GM13976 (cell line): ENCODE measurements at regions not wholly inside any gene's neighbourhood (a gene's known extent, or its start where the extent isn't known, plus 50 kb on each side); places are given as distances from the start of the nearest gene placed in this dataset.
"Not testable (repeated sequence)": the region's sequence is repeated elsewhere in the genome, so short reads cannot be mapped to it uniquely, and the experiment has no call there.

Experiments
- DNase-seq: peaks from one replicate; pipeline ENCODE4 v3.0.0; 2012; ENCODE audit warnings: low spot score
- in situ Hi-C: fragments of 300-500 bp; cut with MboI; formaldehyde crosslinking; loops from one replicate; pipeline ENCODE4 v1.12.0; 2022; ENCODE audit warnings: low sequenced_read_pairs, mixed read lengths, inconsistent platforms; ENCODE audit not compliant: unreplicated experiment
- TF ChIP-seq, protein P1 (sequence below): IDR thresholded peaks from 2 replicates; pipeline ENCODE4 v1.5.1; 2012; ENCODE audit warnings: borderline replicate concordance, mild to moderate bottlenecking; ENCODE audit not compliant: insufficient read depth; ENCODE audit errors: extremely low read depth, missing control alignments, control extremely low read depth

DNA sequence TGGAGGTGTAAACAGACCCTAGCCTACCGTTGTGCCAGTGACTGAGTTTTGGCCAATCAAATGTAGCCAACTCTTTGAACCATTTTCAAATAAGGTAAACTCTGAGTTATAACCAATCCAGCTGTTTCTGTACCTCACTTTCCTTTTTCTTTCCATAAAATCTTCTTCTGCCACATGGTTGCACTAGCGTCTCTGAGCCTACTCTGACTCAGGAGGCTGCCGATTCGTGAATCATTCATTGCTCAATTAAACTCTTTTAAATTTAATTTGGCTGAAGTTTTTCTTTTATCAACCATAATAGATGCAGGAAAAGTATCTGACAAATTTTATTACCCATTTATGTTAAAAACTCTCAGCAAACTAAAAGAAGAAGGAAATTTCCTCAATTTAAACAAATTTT, 111.5 kb upstream of the LYPLAL1 start:
- TF ChIP-seq, protein P1, sequence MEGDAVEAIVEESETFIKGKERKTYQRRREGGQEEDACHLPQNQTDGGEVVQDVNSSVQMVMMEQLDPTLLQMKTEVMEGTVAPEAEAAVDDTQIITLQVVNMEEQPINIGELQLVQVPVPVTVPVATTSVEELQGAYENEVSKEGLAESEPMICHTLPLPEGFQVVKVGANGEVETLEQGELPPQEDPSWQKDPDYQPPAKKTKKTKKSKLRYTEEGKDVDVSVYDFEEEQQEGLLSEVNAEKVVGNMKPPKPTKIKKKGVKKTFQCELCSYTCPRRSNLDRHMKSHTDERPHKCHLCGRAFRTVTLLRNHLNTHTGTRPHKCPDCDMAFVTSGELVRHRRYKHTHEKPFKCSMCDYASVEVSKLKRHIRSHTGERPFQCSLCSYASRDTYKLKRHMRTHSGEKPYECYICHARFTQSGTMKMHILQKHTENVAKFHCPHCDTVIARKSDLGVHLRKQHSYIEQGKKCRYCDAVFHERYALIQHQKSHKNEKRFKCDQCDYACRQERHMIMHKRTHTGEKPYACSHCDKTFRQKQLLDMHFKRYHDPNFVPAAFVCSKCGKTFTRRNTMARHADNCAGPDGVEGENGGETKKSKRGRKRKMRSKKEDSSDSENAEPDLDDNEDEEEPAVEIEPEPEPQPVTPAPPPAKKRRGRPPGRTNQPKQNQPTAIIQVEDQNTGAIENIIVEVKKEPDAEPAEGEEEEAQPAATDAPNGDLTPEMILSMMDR = no peak
- in situ Hi-C loops = no loop called here
- no peak for DNase-seq

DNA sequence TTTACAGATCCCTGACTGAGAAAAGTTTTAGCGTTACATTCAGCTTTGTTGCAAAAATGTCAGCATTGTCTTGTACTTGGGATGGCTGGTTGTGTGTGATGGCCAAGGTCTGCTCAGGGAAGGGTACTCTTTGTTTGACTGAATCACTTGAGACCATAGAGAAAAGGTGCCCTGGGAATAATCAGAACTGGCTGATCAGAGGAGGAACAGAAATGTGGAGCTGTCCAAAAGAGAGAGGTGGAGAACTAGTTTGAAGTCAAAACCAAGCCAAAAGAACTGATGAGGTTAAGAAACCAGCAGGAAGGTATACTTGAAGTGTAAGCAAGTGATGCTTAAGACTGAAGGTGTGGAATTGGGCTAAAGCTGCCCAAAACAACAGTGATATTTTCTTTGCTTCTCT, 107.6 kb upstream of the LYPLAL1 start:
- DNase-seq = no peak
- TF ChIP-seq, protein P1 = no peak
- in situ Hi-C loops = no loop called here

DNA sequence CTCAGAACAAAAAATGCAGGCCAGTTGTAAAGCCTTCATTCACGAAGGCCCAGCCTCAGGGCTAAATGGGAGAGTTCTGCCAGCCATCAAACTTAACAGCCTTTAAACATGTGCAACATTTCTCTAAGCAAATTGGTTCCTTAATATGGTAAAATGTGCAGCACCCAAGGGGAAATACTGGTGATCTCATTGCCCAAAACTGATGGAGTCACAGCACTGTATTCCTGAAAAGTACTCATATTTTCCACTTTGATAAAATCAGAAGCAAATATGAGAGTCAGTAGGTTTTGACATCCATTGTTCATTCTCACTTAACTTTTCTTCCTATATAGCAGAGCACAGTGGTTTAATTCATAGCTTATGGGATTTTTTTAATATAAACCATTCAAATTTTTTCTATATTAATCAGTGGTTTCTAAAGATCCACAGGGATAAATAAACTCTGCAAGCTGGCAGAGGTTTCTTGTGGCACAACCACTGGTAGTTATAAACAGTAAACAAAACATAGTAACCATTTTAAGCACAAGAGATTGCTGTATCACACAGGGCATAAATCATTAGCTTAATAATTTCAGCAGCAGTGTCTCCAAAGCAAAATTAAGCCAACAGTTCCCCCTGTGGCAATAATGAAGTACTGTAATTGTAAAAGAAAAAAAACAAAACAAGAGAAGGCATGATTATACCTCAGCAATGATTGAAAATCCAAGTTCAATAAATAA, 106.9 kb upstream of the LYPLAL1 start:
- TF ChIP-seq, protein P1 = no peak
- in situ Hi-C loops = no loop called here
- DNase-seq = no peak

DNA sequence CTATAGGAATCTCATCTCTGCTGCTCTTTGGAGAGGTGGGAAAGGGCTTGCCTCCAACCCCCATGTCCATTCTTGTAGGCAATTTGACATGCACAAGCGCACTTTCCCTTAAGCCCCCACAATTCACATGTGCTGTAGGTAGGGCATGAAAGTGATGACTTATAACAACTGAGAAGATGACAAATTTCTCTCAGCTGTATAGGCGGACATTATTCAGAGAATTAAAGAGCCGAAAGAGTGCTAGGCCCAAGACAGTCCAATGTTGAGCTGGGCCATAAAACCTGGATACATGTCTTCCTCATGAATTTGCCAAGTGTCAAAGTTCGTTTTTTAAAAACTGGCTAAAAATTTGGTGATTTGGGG, 106.3 kb upstream of the LYPLAL1 start:
- in situ Hi-C loops = no loop called here

DNA sequence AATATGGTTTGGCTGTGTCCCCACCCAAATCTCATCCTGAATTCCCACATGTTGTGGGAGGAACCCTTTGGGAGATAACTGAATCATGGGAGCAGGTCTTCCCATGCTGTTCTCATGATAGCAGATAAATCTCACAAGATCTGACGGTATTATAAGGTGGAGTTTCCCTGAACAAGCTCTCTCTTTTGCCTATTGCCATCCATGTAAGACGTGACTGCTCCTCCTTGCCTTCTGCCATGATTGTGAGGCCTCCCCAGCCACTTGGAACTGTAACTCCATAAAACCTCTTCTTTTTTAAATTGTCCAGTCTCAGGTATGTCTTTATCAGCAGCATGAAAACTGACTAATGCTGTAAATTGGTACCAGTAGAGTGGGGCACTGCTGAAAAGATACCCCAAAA, 103.3 kb upstream of the LYPLAL1 start:
- in situ Hi-C loops, DNase-seq: not testable (repeated sequence)

More for the DNA sequence above, 106.3 kb upstream of the LYPLAL1 start:
- DNase-seq = no peak
- TF ChIP-seq, protein P1 = no peak

DNA sequence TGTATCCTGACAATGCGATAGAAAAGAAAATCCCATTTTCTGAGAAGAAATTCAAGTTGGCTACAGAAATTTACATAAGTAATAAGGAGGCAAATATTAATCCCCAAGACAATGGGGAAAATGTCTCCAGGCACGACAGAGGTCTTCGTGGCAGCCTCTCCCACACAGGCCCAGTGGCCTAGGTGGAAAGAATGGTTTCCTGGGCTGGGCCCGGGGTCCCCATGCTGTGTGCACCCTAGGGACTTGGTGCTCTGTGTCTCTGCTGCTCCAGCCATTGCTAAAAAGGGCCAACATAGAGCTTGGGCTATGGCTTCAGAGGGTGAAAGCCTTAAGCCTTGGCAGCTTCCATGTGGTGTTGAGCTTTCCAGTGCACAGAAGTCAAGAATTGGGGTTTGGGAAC, 102.5 kb upstream of the LYPLAL1 start:
- in situ Hi-C loops = no loop called here
- TF ChIP-seq, protein P1 = no peak
- DNase-seq = no peak

DNA sequence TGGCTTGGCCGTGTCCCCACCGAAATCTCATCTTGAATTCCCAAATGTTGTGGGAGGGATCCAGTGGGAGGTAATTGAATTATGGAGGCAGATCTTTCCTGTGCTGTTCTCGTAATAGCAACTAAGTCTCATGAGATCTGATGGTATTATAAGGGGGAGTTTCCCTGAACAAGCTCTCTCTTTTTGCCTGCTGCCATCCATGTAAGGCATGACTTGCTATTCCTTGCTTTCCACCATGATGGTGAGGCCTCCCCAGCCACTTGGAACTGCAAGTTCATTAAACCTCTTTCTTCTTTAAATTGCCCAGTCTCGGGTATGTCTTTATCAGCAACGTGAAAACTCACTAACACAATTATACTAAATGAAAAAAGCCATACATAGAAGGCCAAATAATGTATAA, 101.3 kb upstream of the LYPLAL1 start:
- in situ Hi-C loops = no loop called here
- TF ChIP-seq, protein P1 = no peak
- no peak for DNase-seq
